IMR-90 (cell line): ENCODE measurements at regions not wholly inside any gene's neighbourhood (a gene's known extent, or its start where the extent isn't known, plus 50 kb on each side); places are given as distances from the start of the nearest gene placed in this dataset.

Source experiments
- ATAC-seq: fragments of 200-7000 bp; cut with Tn5 transposase; 2 replicates; pipeline ENCODE4 v1.9.1; 2020; ENCODE audit warnings: low read depth, mild to moderate bottlenecking, moderate library complexity
- BruUV-seq: library from RNA; stranded (reverse); fragments of 400-500 nt; replicated peaks from 2 replicates; lab custom pipeline; 2021; lab: Mats Ljungman, UMichigan
- CTCF ChIA-PET: fragments of 300-600 bp; formaldehyde crosslinking; extraction: SDS; loops from one replicate; lab custom pipeline; 2021; ENCODE audit warnings: antibody characterized with exemption; lab: Yijun Ruan, JAX
- POLR2A ChIA-PET: fragments of 300-600 bp; sonication (Branson Sonifier 250); formaldehyde crosslinking; loops from one replicate; lab custom pipeline; 2022; ENCODE audit warnings: antibody characterized with exemption; ENCODE audit not compliant: unreplicated experiment; lab: Charles Lee
- DNase-seq: peaks from one replicate; pipeline ENCODE4 v3.0.0; 2013
- H2AFZ ChIP-seq: replicated peaks from 2 replicates; pipeline ENCODE3; 2013; ENCODE audit warnings: low read length, mild to moderate bottlenecking; ENCODE audit not compliant: poor library complexity
- H2AK5ac ChIP-seq: 2 replicates; pipeline ENCODE4 v1.6.1; 2013; ENCODE audit warnings: low read depth, low read length, inconsistent platforms
- H2AK9ac ChIP-seq: replicated peaks from 2 replicates; pipeline ENCODE3; 2013; ENCODE audit warnings: mild to moderate bottlenecking, low read depth, low read length, moderate library complexity; ENCODE audit not compliant: poor library complexity
- H2BK120ac ChIP-seq: 2 replicates; pipeline ENCODE4 v1.6.1; 2013; ENCODE audit warnings: low read depth, low read length, inconsistent platforms
- H2BK15ac ChIP-seq: 3 replicates; pipeline ENCODE4 v1.6.1; 2013; ENCODE audit warnings: low read depth, low read length, inconsistent platforms
- H2BK20ac ChIP-seq: 2 replicates; pipeline ENCODE4 v1.6.1; 2013; ENCODE audit warnings: low read depth, mild to moderate bottlenecking, inconsistent platforms, low read length, moderate library complexity
- H2BK5ac ChIP-seq: 2 replicates; pipeline ENCODE4 v1.6.1; 2013; ENCODE audit warnings: mild to moderate bottlenecking, low read depth, low read length, inconsistent platforms; ENCODE audit not compliant: poor library complexity, severe bottlenecking
- H3K14ac ChIP-seq: replicated peaks from 2 replicates; pipeline ENCODE4 v1.6.1; 2013; ENCODE audit warnings: low read depth, low read length, inconsistent platforms
- H3K18ac ChIP-seq: 2 replicates; pipeline ENCODE4 v1.6.1; 2013; ENCODE audit warnings: low read depth, low read length, control low read depth
- H3K23ac ChIP-seq: 2 replicates; pipeline ENCODE4 v1.6.1; 2013; ENCODE audit warnings: low read depth, low read length, inconsistent platforms
- H3K27ac ChIP-seq: 2 replicates; pipeline ENCODE4 v1.5.1; 2013; ENCODE audit warnings: mild to moderate bottlenecking, control low read depth, low read length; ENCODE audit not compliant: insufficient read depth
- H3K27me3 ChIP-seq: 2 replicates; pipeline ENCODE4 v1.6.1; 2013; ENCODE audit warnings: low read length; ENCODE audit not compliant: control insufficient read depth, insufficient read depth
- H3K36me3 ChIP-seq: 2 replicates; pipeline ENCODE4 v1.6.1; 2013; ENCODE audit warnings: low read length, mixed read lengths; ENCODE audit not compliant: control insufficient read depth, insufficient read depth
- H3K4ac ChIP-seq: 2 replicates; pipeline ENCODE4 v1.6.1; 2013; ENCODE audit warnings: low read depth, low read length, inconsistent platforms
- H3K4me1 ChIP-seq: 2 replicates; pipeline ENCODE4 v1.6.1; 2013; ENCODE audit warnings: low read length, mixed read lengths; ENCODE audit not compliant: control insufficient read depth, insufficient read depth
- H3K4me2 ChIP-seq: 2 replicates; pipeline ENCODE4 v1.6.1; 2013; ENCODE audit warnings: low read depth, mild to moderate bottlenecking, control low read depth, low read length, moderate library complexity
- H3K4me3 ChIP-seq: 2 replicates; pipeline ENCODE4 v1.5.1; 2013; ENCODE audit warnings: low read depth, mild to moderate bottlenecking, control low read depth, low read length, moderate library complexity; ENCODE audit not compliant: insufficient read depth
- H3K56ac ChIP-seq: 2 replicates; pipeline ENCODE4 v1.6.1; 2013; ENCODE audit warnings: low read length, inconsistent platforms; ENCODE audit not compliant: insufficient read depth; ENCODE audit errors: extremely low read depth
- H3K79me1 ChIP-seq, 2 experiments: 2 replicates each; pipeline ENCODE4 v1.6.1; 2013; ENCODE audit warnings: low read length in 2 of 2, inconsistent platforms in 1 of 2, low read depth in 1 of 2
- H3K9ac ChIP-seq: 2 replicates; pipeline ENCODE4 v1.6.1; 2013; ENCODE audit warnings: low read depth, low read length, control low read depth
- H3K9me1 ChIP-seq: 2 replicates; pipeline ENCODE4 v1.6.1; 2013; ENCODE audit warnings: low read length, inconsistent platforms; ENCODE audit not compliant: insufficient read depth
- H3K9me3 ChIP-seq: 2 replicates; pipeline ENCODE4 v1.6.1; 2013; ENCODE audit warnings: low read length; ENCODE audit not compliant: control insufficient read depth, insufficient read depth
- H4K20me1 ChIP-seq: 2 replicates; pipeline ENCODE4 v1.6.1; 2013; ENCODE audit warnings: low read length, inconsistent platforms; ENCODE audit not compliant: insufficient read depth
- H4K5ac ChIP-seq: 2 replicates; pipeline ENCODE4 v1.6.1; 2013; ENCODE audit warnings: mild to moderate bottlenecking, low read depth, low read length, control low read depth
- H4K8ac ChIP-seq, 2 experiments: 2 replicates each; pipeline ENCODE4 v1.6.1; 2013; ENCODE audit warnings: low read depth in 2 of 2, low read length in 2 of 2, control low read depth in 1 of 2, inconsistent platforms in 1 of 2
- H4K91ac ChIP-seq: 2 replicates; pipeline ENCODE4 v1.6.1; 2013; ENCODE audit warnings: low read depth, low read length, inconsistent platforms; ENCODE audit not compliant: insufficient read depth
- BHLHE40 ChIP-seq: fragments of 150-350 bp; IDR thresholded peaks from 2 replicates; pipeline ENCODE4 v1.6.1; 2016; ENCODE audit warnings: mild to moderate bottlenecking, low read depth, low read length
- MAFK ChIP-seq: IDR thresholded peaks from 2 replicates; pipeline ENCODE4 v1.6.1; 2012; ENCODE audit warnings: low read depth, low read length, improper control_type of control experiment
- MAZ ChIP-seq: IDR thresholded peaks from 2 replicates; pipeline ENCODE4 v1.6.1; 2012; ENCODE audit warnings: low read depth, mild to moderate bottlenecking, low read length, improper control_type of control experiment, moderate library complexity, borderline replicate concordance
- POLR2A ChIP-seq: IDR thresholded peaks from 2 replicates; pipeline ENCODE4 v1.6.1; 2012; ENCODE audit warnings: mild to moderate bottlenecking, low read depth, low read length
- SMC3 ChIP-seq: fragments of 150-350 bp; IDR thresholded peaks from 2 replicates; pipeline ENCODE4 v1.6.1; 2016; ENCODE audit warnings: low read depth, mild to moderate bottlenecking, antibody characterized with exemption, low read length, moderate library complexity
- WGBS, 2 experiments: methylation state at CpG; one replicate each; pipeline versions ENCODE4 v1.1.5 to v1.1.7; 2013; ENCODE audit warnings: missing lambda C conversion rate in 2 of 2; ENCODE audit not compliant: insufficient read length in 1 of 2; ENCODE audit errors: extremely low coverage in 2 of 2; 5-methylcytosine and 5-hydroxymethylcytosine counted together
- dilution Hi-C: fragments of 300-500 bp; cut with HindIII; formaldehyde crosslinking; loops from one replicate; pipeline ENCODE4 v1.14.3; 2018; ENCODE audit warnings: low sequenced_read_pairs; ENCODE audit not compliant: unreplicated experiment
- in situ Hi-C: fragments of 300-500 bp; cut with MboI; formaldehyde crosslinking; loops from 3 replicates; pipeline ENCODE4 v1.14.3; 2019; ENCODE audit warnings: low sequenced_read_pairs, inconsistent platforms, mixed read lengths
- intact Hi-C: fragments of 100-400 bp; cut with micrococcal nuclease; formaldehyde crosslinking; loops from 2 replicates; pipeline ENCODE4 v1.10.0; 2022
- TF ChIP-seq, protein P1 (sequence below): fragments of 150-350 bp; IDR thresholded peaks from 2 replicates; pipeline ENCODE4 v1.6.1; 2017; ENCODE audit warnings: mild to moderate bottlenecking, antibody characterized with exemption, low read length, low read depth

DNA sequence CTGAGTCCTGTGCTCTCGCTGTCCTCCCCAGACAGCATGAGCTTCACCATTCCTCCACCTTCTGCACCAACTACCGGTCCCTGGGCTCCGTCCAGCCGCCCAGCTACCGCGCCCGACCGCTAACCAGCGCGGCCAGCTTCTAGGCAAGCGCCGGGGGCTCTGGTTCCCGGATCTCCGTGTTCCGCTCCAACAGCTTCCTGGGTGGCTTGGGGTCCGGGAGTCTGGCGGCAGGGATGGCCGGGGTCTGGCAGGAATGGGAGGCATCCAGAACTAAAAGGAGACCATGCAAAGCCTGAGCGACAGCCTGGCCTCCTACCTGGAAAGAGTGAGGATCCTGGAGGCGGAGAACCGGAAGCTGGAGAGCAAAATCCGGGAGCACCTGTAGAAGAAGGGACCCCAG lies 613.1 kb upstream of the PTGER4 start:
- H4K20me1 ChIP-seq, result no peaks in the 10 kb centered on the region
- H3K27me3 ChIP-seq, result no peaks in the 10 kb centered on the region
- ATAC-seq (no peak), DNase-seq (no peak)
- H3K4me3 ChIP-seq, result no peak overlapping the region
- H2BK120ac ChIP-seq, result no peak overlapping the region
- no peak overlapping the region for H2BK15ac ChIP-seq
- H3K14ac ChIP-seq, result no peak overlapping the region
- no peak overlapping the region for H3K23ac ChIP-seq
- no peak overlapping the region for H3K27ac ChIP-seq
- no peak overlapping the region for H4K8ac ChIP-seq
- ChIA-PET POLR2A (no interaction called here), CTCF (interaction anchor here (1.0 kb wide), 1 partner anchor 16 kb away, joined by 3 read pairs; no protein-coding TSS in a partner anchor)
- no peak overlapping the region for H4K5ac ChIP-seq
- no peak overlapping the region for H2BK20ac ChIP-seq
- 89% methylated on average over 20 of the region's 22 CpGs; no CpG with 5 or more reads in 1 of the 2 experiments for WGBS, 2 experiments
- no peak overlapping the region for H2AK9ac ChIP-seq
- in situ Hi-C loops, result no loop called here
- H3K79me1 ChIP-seq, result no peaks in the 10 kb centered on the region
- no peak overlapping the region for H3K9ac ChIP-seq
- no peak overlapping the region for H3K56ac ChIP-seq
- H3K9me3 ChIP-seq, result no peaks in the 10 kb centered on the region
- H2AFZ ChIP-seq, result no peak overlapping the region
- no peaks in the 10 kb centered on the region for H3K9me1 ChIP-seq
- dilution Hi-C loops, result no loop called here
- intact Hi-C loops, result no loop called here
- H4K91ac ChIP-seq, result no peak overlapping the region
- H2BK5ac ChIP-seq, result no peak overlapping the region
- no peak overlapping the region for H3K18ac ChIP-seq
- H3K4ac ChIP-seq, result no peak overlapping the region
- no peaks in the 10 kb centered on the region for H3K36me3 ChIP-seq
- H3K4me2 ChIP-seq, result no peak overlapping the region
- BruUV-seq, result no TSS peak
- H3K4me1 ChIP-seq, result no peaks in the 10 kb centered on the region
- no peak overlapping the region for H2AK5ac ChIP-seq
- TF ChIP-seq BHLHE40 (no peak), POLR2A (no peak), MAFK (no peak), SMC3 (no peak), MAZ (no peak)
- TF ChIP-seq, protein P1, sequence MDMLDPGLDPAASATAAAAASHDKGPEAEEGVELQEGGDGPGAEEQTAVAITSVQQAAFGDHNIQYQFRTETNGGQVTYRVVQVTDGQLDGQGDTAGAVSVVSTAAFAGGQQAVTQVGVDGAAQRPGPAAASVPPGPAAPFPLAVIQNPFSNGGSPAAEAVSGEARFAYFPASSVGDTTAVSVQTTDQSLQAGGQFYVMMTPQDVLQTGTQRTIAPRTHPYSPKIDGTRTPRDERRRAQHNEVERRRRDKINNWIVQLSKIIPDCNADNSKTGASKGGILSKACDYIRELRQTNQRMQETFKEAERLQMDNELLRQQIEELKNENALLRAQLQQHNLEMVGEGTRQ, result no peak
